ENCODE measurements at regions not wholly inside any gene's neighbourhood (a gene's known extent, or its start where the extent isn't known, plus 50 kb on each side); places are given as distances from the start of the nearest gene placed in this dataset.

DNA sequence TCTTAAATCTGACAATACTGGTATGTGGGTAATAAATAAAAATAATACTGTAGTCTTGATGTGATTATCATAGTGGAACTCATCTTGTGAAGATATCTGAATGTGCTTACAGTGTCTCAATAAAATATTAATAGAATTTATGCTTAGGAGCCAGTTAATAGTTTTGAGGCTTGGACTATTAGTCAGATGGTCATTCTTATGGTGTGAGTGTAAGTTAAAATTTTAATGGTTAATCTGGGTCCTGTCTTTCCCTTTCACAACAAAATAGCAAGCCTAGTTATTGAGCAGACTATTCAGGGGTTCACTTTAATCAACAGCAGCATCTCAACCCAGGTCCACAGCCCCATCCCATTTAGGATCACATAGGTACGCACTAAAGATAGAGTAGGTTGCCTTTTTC is 138.9 kb downstream of the HAUS1 start:
- no peaks in the 10 kb centered on the region for H3K27me3 Mint-ChIP-seq
- H3K9me3 Mint-ChIP-seq (ENCODE audit: low read depth), result no peaks in the 10 kb centered on the region
- DNase-seq (ENCODE audit: low spot score, unreplicated experiment), result no peak
- H3K36me3 Mint-ChIP-seq (ENCODE audit: insufficient read depth), result no peaks in the 10 kb centered on the region
- TF ChIP-seq, protein P1, sequence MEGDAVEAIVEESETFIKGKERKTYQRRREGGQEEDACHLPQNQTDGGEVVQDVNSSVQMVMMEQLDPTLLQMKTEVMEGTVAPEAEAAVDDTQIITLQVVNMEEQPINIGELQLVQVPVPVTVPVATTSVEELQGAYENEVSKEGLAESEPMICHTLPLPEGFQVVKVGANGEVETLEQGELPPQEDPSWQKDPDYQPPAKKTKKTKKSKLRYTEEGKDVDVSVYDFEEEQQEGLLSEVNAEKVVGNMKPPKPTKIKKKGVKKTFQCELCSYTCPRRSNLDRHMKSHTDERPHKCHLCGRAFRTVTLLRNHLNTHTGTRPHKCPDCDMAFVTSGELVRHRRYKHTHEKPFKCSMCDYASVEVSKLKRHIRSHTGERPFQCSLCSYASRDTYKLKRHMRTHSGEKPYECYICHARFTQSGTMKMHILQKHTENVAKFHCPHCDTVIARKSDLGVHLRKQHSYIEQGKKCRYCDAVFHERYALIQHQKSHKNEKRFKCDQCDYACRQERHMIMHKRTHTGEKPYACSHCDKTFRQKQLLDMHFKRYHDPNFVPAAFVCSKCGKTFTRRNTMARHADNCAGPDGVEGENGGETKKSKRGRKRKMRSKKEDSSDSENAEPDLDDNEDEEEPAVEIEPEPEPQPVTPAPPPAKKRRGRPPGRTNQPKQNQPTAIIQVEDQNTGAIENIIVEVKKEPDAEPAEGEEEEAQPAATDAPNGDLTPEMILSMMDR (IDR thresholded peaks at IDR 0.05; ENCODE audit: unreplicated experiment), result no peak
- no peak overlapping the region for H3K4me3 Mint-ChIP-seq (ENCODE audit: low read depth)
- no peak overlapping the region for H3K27ac Mint-ChIP-seq
- H3K4me1 Mint-ChIP-seq (ENCODE audit: low read depth), result peaks cover 2% of the 10 kb centered on the region

DNA sequence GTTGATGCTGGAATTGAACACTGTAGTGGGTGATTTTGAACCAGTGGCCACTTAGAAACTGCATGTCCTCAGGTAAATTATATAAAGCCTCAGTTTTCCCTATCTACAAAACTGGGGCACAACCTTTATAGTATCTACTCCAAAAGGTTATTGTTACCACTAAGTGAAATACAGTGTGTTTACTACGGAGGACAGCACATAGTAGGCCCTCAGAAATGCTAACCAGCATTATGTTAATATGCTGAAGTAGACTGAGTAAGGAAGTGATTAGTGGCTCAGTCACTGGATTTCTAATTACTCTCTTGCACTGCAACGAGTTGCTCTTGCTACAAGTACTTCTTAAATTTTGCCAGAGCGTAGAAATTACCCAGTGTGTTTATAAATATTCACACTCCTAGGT is 139.5 kb downstream of the HAUS1 start:
- H3K36me3 Mint-ChIP-seq (ENCODE audit: insufficient read depth), result no peaks in the 10 kb centered on the region
- H3K27ac Mint-ChIP-seq, result no peak overlapping the region
- no peak for DNase-seq (ENCODE audit: low spot score, unreplicated experiment)
- no peaks in the 10 kb centered on the region for H3K9me3 Mint-ChIP-seq (ENCODE audit: low read depth)
- H3K4me1 Mint-ChIP-seq (ENCODE audit: low read depth), result peaks cover 2% of the 10 kb centered on the region
- H3K4me3 Mint-ChIP-seq (ENCODE audit: low read depth), result no peak overlapping the region
- TF ChIP-seq, protein P1 (IDR thresholded peaks at IDR 0.05; ENCODE audit: unreplicated experiment), result no peak
- no peaks in the 10 kb centered on the region for H3K27me3 Mint-ChIP-seq

DNA sequence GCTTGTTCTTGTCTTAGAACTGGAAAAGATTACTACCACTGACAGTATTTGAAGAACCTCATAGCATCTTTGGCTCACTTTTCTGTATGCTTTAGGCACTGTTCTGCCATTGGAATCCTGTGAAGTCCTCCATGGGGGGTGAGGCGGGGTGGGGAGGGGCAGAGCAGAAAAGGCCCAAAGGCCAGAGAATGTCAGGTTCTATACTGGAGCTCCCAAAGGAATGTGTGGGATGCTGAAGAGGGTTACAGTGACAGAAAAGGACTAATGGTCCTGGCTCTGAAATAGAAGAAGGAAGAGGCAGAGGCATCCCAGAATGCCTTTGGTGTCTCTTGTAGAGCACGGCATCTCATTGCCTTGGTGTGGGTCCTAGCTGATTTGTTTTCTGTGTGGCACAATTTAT is 141.9 kb downstream of the HAUS1 start:
- no peak overlapping the region for H3K4me3 Mint-ChIP-seq (ENCODE audit: low read depth)
- H3K27me3 Mint-ChIP-seq, result no peaks in the 10 kb centered on the region
- no peak overlapping the region for H3K27ac Mint-ChIP-seq
- TF ChIP-seq, protein P1 (IDR thresholded peaks at IDR 0.05; ENCODE audit: unreplicated experiment), result no peak
- H3K4me1 Mint-ChIP-seq (ENCODE audit: low read depth), result peaks cover 15% of the 10 kb centered on the region
- H3K9me3 Mint-ChIP-seq (ENCODE audit: low read depth), result no peaks in the 10 kb centered on the region
- no peak for DNase-seq (ENCODE audit: low spot score, unreplicated experiment)
- no peaks in the 10 kb centered on the region for H3K36me3 Mint-ChIP-seq (ENCODE audit: insufficient read depth)

DNA sequence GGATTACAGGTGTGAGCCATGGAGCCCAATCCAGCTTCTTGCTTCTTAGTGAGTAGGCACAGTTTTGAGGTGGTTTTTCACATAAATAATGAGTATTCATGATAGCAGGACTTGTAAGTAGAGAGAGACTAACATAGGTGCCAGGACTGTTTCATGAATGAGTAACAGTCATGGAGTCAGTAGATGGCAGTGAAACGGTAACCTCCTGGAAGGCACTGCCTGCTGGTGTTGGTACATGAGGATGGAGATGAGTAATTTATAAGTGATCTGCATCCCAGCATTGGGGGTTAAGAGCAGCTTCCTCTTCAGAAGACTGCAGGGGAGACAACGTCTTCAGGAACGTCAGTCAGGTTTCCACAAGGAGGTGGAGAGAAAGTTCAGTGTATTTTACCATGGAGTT is 143.8 kb downstream of the HAUS1 start:
- no peak for DNase-seq (ENCODE audit: low spot score, unreplicated experiment)
- Mint-ChIP-seq H3K9me3 (ENCODE audit: low read depth) (no peaks in the 10 kb centered on the region), H3K27ac (no peak overlapping the region), H3K36me3 (ENCODE audit: insufficient read depth) (no peaks in the 10 kb centered on the region), H3K27me3 (no peaks in the 10 kb centered on the region), H3K4me3 (ENCODE audit: low read depth) (no peak overlapping the region), H3K4me1 (ENCODE audit: low read depth) (peaks cover 15% of the 10 kb centered on the region)
- TF ChIP-seq, protein P1 (IDR thresholded peaks at IDR 0.05; ENCODE audit: unreplicated experiment), result no peak

DNA sequence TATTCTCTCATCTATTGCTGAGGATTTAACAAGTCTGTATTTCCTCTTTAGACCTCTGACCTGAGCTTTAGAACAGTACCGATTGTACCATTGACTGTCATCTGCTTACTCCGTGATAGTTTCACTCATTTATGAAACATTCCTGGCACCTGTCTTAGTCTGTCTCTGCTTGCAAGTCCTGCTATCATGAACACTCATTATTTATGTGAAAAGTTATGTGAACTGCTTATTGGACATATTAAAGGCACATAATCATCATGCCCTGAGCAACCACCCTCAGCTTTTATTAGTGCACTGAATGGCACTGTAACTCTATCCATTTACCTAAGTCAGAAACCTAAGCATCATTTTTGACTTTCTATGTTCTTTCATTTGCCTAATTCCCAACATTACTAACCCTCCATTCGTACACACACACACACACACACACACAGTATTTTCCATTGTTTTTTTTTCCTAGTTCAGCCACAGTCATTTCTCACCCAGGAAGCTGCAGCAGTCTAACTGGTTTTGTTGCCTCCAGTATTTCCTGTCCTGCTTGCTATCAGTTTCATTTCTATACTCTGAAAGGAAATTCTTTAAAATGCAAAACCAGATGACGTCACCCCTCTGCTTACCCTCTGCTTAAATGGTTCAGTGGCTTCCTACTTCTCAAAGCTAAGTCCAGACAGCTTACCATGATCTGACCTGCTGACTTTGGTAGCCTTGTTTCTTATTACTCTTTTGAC is 146.1 kb downstream of the HAUS1 start:
- Mint-ChIP-seq H3K9me3 (ENCODE audit: low read depth) (no peaks in the 10 kb centered on the region), H3K36me3 (ENCODE audit: insufficient read depth) (peaks cover 2% of the 10 kb centered on the region), H3K4me3 (ENCODE audit: low read depth) (no peak overlapping the region), H3K27me3 (no peaks in the 10 kb centered on the region), H3K27ac (peak overlapping the region; percentile 35), H3K4me1 (ENCODE audit: low read depth) (peaks cover 15% of the 10 kb centered on the region)
- no peak for DNase-seq (ENCODE audit: low spot score, unreplicated experiment)
- TF ChIP-seq, protein P1 (IDR thresholded peaks at IDR 0.05; ENCODE audit: unreplicated experiment), result no peak

Measured in progenitor cell of endocrine pancreas (in vitro differentiated cells).